ENCODE measurements at regions not wholly inside any gene's neighbourhood (a gene's known extent, or its start where the extent isn't known, plus 50 kb on each side); places are given as distances from the start of the nearest gene placed in this dataset.

- TF ChIP-seq CTCF (IDR thresholded peaks at IDR 0.05) (no peak), POLR2A (IDR thresholded peaks at IDR 0.05) (no peak)
These were observed 229.6 kb upstream of the GPR101 start for GRCh38 chrX:137263374-137263773.

All from heart left ventricle (tissue), 13 donors.